ENCODE measurements at regions not wholly inside any gene's neighbourhood (a gene's known extent, or its start where the extent isn't known, plus 50 kb on each side); places are given as distances from the start of the nearest gene placed in this dataset.

GRCh38 chr16:76071690-76072089 is 205.5 kb upstream of the CNTNAP4 start:
- intact Hi-C loops (cut with DNase I), result no loop called here
- Histone ChIP-seq H3K4me1 (no peaks in the 10 kb centered on the region), H3K27ac (no peak overlapping the region), H3K4me3 (no peak overlapping the region), H3K9me3 (no peaks in the 10 kb centered on the region), H3K27me3 (peaks cover 0 to 3% (median 0%) of the 10 kb centered on the region in 4 donors), H3K36me3 (no peaks in the 10 kb centered on the region)
- 79 to 93% methylated on average over 2 of the region's 2 CpGs for WGBS, 2 donors
- ATAC-seq (no peak), DNase-seq (no peak), FAIRE-seq (no peak)
- TF ChIP-seq, protein P1, sequence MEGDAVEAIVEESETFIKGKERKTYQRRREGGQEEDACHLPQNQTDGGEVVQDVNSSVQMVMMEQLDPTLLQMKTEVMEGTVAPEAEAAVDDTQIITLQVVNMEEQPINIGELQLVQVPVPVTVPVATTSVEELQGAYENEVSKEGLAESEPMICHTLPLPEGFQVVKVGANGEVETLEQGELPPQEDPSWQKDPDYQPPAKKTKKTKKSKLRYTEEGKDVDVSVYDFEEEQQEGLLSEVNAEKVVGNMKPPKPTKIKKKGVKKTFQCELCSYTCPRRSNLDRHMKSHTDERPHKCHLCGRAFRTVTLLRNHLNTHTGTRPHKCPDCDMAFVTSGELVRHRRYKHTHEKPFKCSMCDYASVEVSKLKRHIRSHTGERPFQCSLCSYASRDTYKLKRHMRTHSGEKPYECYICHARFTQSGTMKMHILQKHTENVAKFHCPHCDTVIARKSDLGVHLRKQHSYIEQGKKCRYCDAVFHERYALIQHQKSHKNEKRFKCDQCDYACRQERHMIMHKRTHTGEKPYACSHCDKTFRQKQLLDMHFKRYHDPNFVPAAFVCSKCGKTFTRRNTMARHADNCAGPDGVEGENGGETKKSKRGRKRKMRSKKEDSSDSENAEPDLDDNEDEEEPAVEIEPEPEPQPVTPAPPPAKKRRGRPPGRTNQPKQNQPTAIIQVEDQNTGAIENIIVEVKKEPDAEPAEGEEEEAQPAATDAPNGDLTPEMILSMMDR (IDR thresholded peaks at IDR 0.05), result no peak

GRCh38 chr16:76081967-76082366 is 195.2 kb upstream of the CNTNAP4 start:
- Histone ChIP-seq H3K36me3 (no peaks in the 10 kb centered on the region), H3K9me3 (no peaks in the 10 kb centered on the region), H3K27me3 (no peaks in the 10 kb centered on the region), H3K4me3 (no peak overlapping the region), H3K27ac (no peak overlapping the region), H3K4me1 (no peaks in the 10 kb centered on the region)
- FAIRE-seq, result no peak
- DNase-seq, result no peak
- intact Hi-C loops (cut with DNase I), result no loop called here
- ATAC-seq, result no peak
- TF ChIP-seq, protein P1 (IDR thresholded peaks at IDR 0.05), result no peak
- WGBS, 2 donors, result 39 to 46% methylated on average over 6 of the region's 6 CpGs

DNA sequence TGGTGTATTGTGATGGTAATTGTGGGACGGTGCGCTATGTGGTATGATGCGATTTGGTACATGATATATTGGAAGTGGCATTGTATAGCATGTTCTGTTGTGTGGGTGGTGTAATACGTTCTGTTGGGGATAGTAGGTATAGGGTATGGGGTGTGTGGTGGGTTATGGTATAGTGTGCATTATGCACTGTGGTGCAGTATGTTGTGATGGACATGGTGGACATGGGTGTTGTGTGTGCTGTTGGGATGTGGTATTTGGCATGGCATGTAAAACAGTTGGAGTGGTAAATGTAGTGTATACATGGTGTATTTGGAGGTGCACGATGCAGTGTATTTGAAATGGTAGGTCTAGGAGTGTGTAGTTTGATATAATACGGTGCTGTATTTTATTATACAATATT is 170.6 kb upstream of the CNTNAP4 start:
- ATAC-seq (no peak), DNase-seq (no peak), FAIRE-seq (no peak)
- Histone ChIP-seq H3K36me3 (no peaks in the 10 kb centered on the region), H3K27me3 (no peaks in the 10 kb centered on the region), H3K4me1 (no peaks in the 10 kb centered on the region), H3K9me3 (peaks cover 0 to 2% (median 0%) of the 10 kb centered on the region in 4 donors), H3K27ac (no peak overlapping the region), H3K4me3 (no peak overlapping the region)
- intact Hi-C loops (cut with DNase I), result no loop called here
- TF ChIP-seq, protein P1 (IDR thresholded peaks at IDR 0.05), result no peak
- 89 to 90% methylated on average over 6 of the region's 6 CpGs for whole genome bisulfite sequencing, 2 donors

DNA sequence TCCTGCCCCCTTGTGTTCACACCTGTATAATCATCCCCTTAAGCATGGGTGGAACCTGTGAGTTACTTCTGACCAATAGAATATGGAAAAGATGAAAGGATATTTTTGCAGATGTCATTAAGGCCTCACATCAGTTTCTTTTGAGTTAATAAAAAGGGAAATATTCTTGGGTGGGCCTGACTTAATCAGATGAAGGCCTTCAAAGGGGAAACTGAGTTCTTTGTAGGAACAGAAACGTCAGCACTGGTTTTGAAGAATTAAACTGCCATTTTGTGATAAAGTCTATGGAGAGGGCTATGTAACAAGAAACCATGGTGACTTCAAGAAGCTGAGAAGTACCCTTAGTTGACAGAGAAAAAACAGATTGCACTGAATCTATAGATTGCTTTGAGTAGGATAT is 168.7 kb upstream of the CNTNAP4 start:
- intact Hi-C loops (cut with DNase I), result no loop called here
- FAIRE-seq (no peak), DNase-seq (no peak), ATAC-seq (no peak)
- H3K27ac ChIP-seq, result no peak overlapping the region
- TF ChIP-seq, protein P1 (IDR thresholded peaks at IDR 0.05), result no peak
- H3K9me3 ChIP-seq, result no peaks in the 10 kb centered on the region
- WGBS, 2 donors, result 65 to 79% methylated on average over 1 of the region's 1 CpG
- no peak overlapping the region for H3K4me3 ChIP-seq
- no peaks in the 10 kb centered on the region for H3K4me1 ChIP-seq
- H3K36me3 ChIP-seq, result no peaks in the 10 kb centered on the region
- no peaks in the 10 kb centered on the region for H3K27me3 ChIP-seq

- 77 to 82% methylated on average over 3 of the region's 3 CpGs for WGBS, 2 donors
- H3K4me1 ChIP-seq, result no peaks in the 10 kb centered on the region
- TF ChIP-seq, protein P1 (IDR thresholded peaks at IDR 0.05), result no peak
- H3K4me3 ChIP-seq, result no peak overlapping the region
- intact Hi-C loops (cut with DNase I), result no loop called here
- H3K36me3 ChIP-seq, result no peaks in the 10 kb centered on the region
- H3K9me3 ChIP-seq, result no peaks in the 10 kb centered on the region
- H3K27ac ChIP-seq, result no peak overlapping the region
- FAIRE-seq, result no peak
- ATAC-seq, result no peak
- DNase-seq, result no peak
- H3K27me3 ChIP-seq, result no peaks in the 10 kb centered on the region
Observed at GRCh38 chr16:76114681-76115080, 162.5 kb upstream of the CNTNAP4 start.

Data from pancreas (tissue), 10 donors.